NCI-H82 (cell line): ENCODE measurements at regions not wholly inside any gene's neighbourhood (a gene's known extent, or its start where the extent isn't known, plus 50 kb on each side); places are given as distances from the start of the nearest gene placed in this dataset.
"Not testable (repeated sequence)": the region's sequence is repeated elsewhere in the genome, so short reads cannot be mapped to it uniquely, and the experiment has no call there.

Source experiments
- DNase-seq: peaks from one replicate; lab custom pipeline; 2025; lab: John Stamatoyannopoulos, UW

DNA sequence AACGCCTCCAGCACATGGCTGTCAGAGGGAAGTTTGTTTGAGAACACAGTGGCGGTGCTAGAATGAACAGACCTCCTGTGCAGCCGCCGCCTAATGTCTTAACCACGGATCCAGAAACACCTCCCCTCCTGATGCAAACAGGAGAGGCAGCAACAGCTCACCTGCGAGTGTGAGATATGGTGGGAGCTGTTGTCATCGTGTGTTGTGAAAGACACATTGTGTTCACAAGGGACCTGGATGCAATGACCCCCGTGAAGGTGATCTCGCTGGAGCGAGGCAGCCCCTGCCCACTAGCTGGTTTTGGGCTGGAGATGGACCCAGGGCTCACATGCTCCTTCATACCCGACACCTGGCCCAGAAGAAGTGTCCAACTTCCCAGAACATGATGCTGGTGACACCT is 315.3 kb upstream of the C1orf174 start:
- DNase-seq, result no peak

DNA sequence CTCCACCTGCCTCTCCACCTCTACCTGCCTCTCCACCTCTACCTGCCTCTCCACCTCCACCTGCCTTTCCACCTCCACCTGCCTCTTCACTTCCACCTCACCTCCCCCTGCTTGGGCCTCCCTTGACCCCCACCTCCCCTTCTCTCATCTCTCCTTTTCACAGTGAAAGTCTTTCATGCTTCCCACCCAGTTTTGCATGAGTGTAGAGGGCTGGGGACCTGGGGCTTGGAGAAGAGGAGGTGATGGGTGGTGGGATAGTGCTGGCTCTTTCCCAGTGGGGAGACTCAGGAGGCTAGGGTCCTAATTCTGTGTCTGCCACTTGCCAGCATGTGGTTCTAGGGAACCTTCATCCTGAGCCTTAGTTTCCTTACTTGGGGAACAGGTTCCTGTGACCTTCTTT is 316.2 kb upstream of the C1orf174 start:
- DNase-seq, result no peak

DNA sequence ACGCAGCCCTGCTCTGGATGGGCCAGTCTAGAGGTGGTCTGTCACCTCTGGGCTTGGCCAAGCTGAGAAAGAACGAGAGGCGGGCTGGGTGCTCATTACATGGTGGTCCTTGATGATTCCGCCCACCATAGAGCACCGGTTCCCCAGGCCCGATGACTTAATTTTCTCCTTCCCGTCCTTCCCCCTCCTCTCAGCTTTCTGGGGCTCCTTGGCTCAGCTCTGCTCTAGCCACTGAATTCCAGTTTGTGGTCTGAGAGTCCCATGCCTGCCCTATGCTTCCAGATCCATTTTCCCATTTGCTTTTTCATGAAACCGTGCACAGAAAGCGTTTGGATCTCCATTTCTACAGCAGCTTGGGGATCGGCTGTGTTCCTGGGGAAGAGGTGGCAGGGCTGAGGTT is 318.5 kb upstream of the C1orf174 start:
- DNase-seq, result no peak

GRCh38 chr1:4219111-4219510 is 319.0 kb upstream of the C1orf174 start:
- no peak for DNase-seq

DNA sequence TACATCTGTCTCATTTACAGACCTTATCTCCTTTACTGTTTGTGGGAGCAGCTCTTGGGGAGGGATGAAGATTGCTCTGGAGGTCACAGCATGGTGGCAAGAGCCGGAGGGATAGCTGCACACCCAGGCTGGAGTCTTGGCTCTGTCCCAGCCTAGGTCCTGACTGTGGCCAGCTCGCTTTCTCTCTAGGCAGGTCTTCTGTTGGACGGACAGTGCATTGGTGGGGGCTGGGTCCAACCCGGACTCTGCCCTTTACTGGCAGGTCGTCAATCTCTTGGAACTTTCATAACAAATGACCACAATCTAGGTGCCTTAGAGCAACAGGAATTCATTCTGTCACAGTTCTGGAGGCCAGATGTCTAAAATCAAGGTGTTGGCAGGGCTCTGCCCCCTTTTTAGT is 319.8 kb upstream of the C1orf174 start:
- DNase-seq, result no peak

- DNase-seq, result no peak
Measured at GRCh38 chr1:4220362-4220761, 320.3 kb upstream of the C1orf174 start.

DNA sequence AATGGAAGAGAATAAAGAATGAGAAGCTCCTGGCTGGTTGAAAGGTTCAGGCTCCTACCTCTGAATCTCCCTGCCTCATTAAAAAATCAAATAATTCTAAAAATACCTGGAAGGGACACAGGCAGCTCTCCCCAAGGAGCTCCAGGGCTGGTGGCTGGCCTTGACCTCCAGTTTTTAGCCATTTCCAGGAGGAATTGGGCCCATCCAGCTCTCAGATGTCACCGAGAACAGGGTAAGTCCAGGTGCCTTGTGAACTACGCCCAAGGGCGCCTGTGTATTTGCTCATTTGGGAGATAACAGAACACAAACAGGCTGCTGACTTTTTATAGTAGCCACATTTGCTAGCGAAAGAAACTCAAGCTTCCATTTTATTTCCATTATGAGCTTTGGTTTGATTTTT is 321.0 kb upstream of the C1orf174 start:
- DNase-seq, result no peak

- peak; percentile 4 for DNase-seq
Measured at GRCh38 chr1:4224684-4225467, 324.8 kb upstream of the C1orf174 start.

DNA sequence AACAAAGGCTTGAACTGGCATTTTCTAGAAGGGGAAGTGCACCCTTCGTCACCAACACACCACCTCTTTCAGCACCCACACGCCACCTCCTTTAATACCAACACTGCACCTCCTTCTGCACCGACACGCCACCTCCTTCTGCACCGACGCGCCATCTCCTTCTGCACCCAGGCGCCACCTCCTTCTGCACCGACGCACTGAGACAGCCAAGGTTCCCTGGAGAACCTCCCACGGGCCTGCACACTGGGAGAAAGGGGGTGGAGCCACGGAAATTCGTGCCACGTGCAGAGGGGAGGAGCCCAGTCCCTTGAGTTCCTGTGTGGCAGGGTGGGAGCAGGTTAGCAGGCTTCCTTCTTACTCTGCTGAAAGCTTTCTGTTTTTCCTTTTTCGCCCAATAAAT is 327.9 kb upstream of the C1orf174 start:
- peak; percentile 37 for DNase-seq

GRCh38 chr1:4253935-4254334 is 353.9 kb upstream of the C1orf174 start:
- DNase-seq, result peak; percentile 84

DNA sequence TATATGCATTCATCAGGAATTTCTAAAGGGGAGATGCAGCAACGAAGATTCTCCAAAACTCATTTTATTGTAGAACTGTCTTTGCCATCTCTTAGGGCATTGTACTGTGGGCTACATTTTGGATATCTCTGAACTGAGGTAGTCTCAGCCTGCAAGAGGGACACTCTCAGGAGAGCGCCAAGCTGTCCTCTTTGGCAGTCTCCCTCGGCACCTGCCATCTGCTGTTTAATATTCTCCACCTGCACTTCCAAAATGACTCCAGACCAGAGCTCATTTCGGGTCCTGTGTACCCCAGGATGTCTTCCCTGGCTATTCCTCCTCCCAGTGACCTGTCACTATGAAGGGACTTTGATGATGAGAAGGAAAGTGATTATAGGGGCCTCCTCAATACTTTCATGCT is 356.3 kb upstream of the C1orf174 start:
- no peak for DNase-seq

- not testable (repeated sequence) for DNase-seq
Measured at GRCh38 chr1:4258146-4258777, 358.2 kb upstream of the C1orf174 start.

DNA sequence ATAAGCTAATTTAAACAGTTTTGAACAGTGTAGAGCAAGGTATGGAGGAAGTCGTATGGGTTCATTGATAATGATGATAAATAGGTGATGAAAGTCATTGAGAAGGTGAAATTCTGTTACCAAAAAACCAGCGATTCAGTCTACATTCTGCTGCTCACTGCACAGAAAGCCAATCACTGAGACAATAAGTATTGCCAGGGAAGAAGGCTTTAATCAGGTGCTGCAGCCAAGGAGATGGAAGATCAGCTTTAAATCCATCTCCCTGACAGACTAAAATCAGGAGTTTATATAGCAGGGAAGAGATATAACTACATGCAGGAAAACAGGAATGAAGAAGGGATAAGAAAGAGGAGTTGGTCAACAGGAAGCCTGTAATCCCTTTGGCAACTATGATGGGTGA is 361.3 kb upstream of the C1orf174 start:
- DNase-seq, result no peak

- no peak for DNase-seq
Measured at GRCh38 chr1:4262665-4263064, 362.6 kb upstream of the C1orf174 start.

DNA sequence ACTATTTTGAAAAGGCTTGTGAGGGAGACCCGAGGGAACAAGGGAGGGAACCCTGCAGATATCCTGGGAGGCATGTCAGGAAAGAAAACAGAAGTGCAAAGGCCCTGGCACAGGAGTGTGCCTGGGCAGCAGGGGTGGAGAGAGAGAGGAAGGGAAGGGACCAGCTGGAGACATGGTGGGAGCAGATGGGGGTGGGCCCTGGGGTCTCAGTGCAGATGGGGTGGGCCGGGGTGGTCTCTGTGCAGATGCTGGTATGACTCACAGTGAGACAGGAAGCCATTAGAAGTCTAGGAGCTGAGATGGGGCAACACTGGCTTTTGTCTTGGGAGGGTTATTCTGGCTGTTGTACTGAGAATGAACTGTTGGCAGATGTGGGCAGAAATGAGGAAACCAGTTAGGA is 363.6 kb upstream of the C1orf174 start:
- DNase-seq, result no peak

DNA sequence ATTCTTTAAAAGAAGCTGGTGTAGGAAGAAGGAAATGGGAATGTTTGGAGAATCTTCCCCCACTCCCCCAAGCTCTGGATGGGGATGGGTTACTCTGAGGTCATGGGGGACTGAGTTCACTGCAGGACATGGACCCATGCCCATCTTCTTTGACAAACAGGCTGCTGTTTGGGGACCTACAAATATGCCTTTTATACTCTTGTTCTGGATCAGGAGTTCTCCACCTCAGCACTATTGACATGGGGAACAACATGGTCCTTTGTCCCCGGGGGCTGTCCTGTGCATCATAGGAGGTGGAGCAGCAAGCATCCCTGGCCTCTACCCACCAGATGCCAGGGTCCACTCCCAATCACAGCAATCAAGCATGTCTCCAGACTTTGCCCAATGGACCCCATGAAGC is 365.8 kb upstream of the C1orf174 start:
- no peak for DNase-seq

- no peak for DNase-seq
Measured at GRCh38 chr1:4267381-4268261, 367.5 kb upstream of the C1orf174 start.

GRCh38 chr1:4268262-4268888 is 368.3 kb upstream of the C1orf174 start:
- DNase-seq, result no peak

DNA sequence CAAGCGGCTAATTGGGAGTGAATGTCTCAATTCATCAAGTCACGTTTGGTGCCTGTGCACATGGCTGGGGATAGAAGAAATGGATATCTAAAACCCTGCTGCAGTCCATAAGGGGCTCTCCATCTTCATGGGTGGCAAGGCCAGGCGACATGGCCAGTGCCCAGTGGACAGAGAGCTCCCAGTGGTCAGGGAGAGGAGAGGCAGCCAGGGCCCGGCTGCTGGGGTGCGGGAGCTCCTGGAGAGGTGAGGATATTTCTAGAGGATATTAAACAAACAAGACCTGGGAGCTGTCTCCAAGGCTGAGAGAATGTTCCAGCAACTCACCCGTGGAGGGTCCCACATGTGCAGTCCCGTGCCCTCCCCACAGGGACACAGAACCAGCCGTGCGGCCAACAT is 368.8 kb upstream of the C1orf174 start:
- DNase-seq, result no peak

GRCh38 chr1:4269330-4269729 is 369.3 kb upstream of the C1orf174 start:
- DNase-seq, result no peak

- DNase-seq, result no peak
Measured at GRCh38 chr1:4269952-4270570, 370.0 kb upstream of the C1orf174 start.
